Kidney (tissue), 13 donors: ENCODE measurements at regions not wholly inside any gene's neighbourhood (a gene's known extent, or its start where the extent isn't known, plus 50 kb on each side); places are given as distances from the start of the nearest gene placed in this dataset.

ENCODE experiments used
- DNase-seq, 5 donors: peaks; one replicate each; pipeline ENCODE4 v3.0.0-alpha.2; 2013 to 2020
- FAIRE-seq: peaks from 2 replicates; lab custom pipeline; 2012; peaks lifted over from hg19 to GRCh38; lab: Jason Lieb, UNC
- H3K27ac ChIP-seq, 2 donors: one replicate each; pipeline ENCODE4 v1.7.0; 2013; ENCODE audit warnings: low read depth in 2 of 2, low read length in 2 of 2, inconsistent platforms in 1 of 2
- H3K27me3 ChIP-seq: one replicate; pipeline ENCODE4 v1.7.1; 2013; ENCODE audit warnings: low read length, inconsistent platforms; ENCODE audit not compliant: control insufficient read depth, insufficient read depth
- H3K36me3 ChIP-seq, 3 donors: one replicate each; pipeline versions ENCODE4 v1.7.0 to v1.7.1; 2013; ENCODE audit warnings: low read length in 3 of 3, control low read depth in 1 of 3, inconsistent platforms in 1 of 3; ENCODE audit not compliant: insufficient read depth in 3 of 3, control insufficient read depth in 2 of 3
- H3K4me1 ChIP-seq, 3 donors: one replicate each; pipeline versions ENCODE4 v1.7.0 to v1.7.1; 2013; ENCODE audit warnings: low read length in 3 of 3, inconsistent platforms in 1 of 3, low read depth in 1 of 3; ENCODE audit not compliant: control insufficient read depth in 2 of 3, insufficient read depth in 2 of 3
- H3K4me3 ChIP-seq, 3 donors: one replicate each; pipeline versions ENCODE4 v1.7.0 to v1.8.1; 2013; ENCODE audit warnings: low read length in 3 of 3, control low read depth in 1 of 3, inconsistent platforms in 1 of 3
- H3K9ac ChIP-seq, 3 donors: one replicate each; pipeline versions ENCODE4 v1.7.0 to v1.7.1; 2013; ENCODE audit warnings: low read length in 3 of 3, control low read depth in 1 of 3, inconsistent platforms in 1 of 3
- H3K9me3 ChIP-seq, 3 donors: one replicate each; pipeline versions ENCODE4 v1.7.0 to v1.7.1; 2013; ENCODE audit warnings: low read length in 3 of 3, control low read depth in 1 of 3, inconsistent platforms in 1 of 3; ENCODE audit not compliant: control insufficient read depth in 2 of 3, insufficient read depth in 1 of 3
- intact Hi-C: fragments of 100-400 bp; cut with DNase I; formaldehyde crosslinking; loops from one replicate; pipeline ENCODE4 v1.11.1; 2022
- TF ChIP-seq, protein P1 (sequence below): IDR thresholded peaks from 3 replicates; pipeline ENCODE4 v1.5.1; 2012; ENCODE audit warnings: mild to moderate bottlenecking, moderate library complexity, borderline replicate concordance; ENCODE audit not compliant: insufficient read depth; ENCODE audit errors: extremely low read depth
- donor health status: control.
- donor health status: control.
- donor health status: control.
- donor health status: control.
- donor health status: control.
- donor health status: DM: yes; HTN: yes; CAD: no.
- donor health status: Normal renal cell carcinoma (clear cell type).

DNA sequence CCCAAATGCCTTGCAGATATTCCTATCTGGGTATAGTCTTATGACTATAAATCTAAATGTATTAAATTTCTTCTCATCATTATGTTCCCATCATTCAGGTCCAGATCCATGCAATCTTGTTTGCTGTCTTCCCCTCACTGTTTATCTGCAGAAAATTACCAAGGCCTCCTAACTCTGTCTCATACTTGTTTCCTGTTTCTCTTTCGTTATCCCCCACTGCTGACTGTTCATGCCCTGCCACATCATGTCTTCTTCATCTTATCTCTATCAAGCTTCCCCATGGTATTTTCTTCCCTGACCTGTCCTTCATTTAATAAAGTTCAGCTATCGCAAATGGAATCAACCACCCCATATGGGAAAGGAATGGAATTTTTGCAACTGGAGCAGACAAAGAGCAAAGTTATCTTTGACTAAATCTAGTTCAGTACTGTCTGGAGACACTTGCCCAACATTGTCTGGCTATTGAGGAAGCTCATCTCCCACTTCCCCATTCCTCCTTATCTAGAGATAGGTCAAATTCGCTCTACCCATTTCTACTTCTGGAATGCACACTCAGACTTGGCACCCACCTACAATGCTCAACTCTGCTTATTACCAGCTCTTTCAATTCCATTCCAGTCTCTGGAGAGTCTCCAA lies 1358.1 kb downstream of the EFNB2 start:
- no peak overlapping the region for H3K9ac ChIP-seq
- no peaks in the 10 kb centered on the region for H3K4me1 ChIP-seq
- no peaks in the 10 kb centered on the region for H3K27me3 ChIP-seq
- H3K4me3 ChIP-seq: no peak overlapping the region
- intact Hi-C loops: no loop called here
- H3K36me3 ChIP-seq: no peaks in the 10 kb centered on the region
- TF ChIP-seq, protein P1, sequence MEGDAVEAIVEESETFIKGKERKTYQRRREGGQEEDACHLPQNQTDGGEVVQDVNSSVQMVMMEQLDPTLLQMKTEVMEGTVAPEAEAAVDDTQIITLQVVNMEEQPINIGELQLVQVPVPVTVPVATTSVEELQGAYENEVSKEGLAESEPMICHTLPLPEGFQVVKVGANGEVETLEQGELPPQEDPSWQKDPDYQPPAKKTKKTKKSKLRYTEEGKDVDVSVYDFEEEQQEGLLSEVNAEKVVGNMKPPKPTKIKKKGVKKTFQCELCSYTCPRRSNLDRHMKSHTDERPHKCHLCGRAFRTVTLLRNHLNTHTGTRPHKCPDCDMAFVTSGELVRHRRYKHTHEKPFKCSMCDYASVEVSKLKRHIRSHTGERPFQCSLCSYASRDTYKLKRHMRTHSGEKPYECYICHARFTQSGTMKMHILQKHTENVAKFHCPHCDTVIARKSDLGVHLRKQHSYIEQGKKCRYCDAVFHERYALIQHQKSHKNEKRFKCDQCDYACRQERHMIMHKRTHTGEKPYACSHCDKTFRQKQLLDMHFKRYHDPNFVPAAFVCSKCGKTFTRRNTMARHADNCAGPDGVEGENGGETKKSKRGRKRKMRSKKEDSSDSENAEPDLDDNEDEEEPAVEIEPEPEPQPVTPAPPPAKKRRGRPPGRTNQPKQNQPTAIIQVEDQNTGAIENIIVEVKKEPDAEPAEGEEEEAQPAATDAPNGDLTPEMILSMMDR: no peak
- DNase-seq (no peak), FAIRE-seq (no peak)
- no peak overlapping the region for H3K27ac ChIP-seq
- no peaks in the 10 kb centered on the region for H3K9me3 ChIP-seq

GRCh38 chr13:105170438-105170837 lies 1365.0 kb downstream of the EFNB2 start:
- no peak overlapping the region for H3K27ac ChIP-seq
- intact Hi-C loops: no loop called here
- H3K27me3 ChIP-seq: no peaks in the 10 kb centered on the region
- FAIRE-seq (no peak), DNase-seq (peak in 2 of 5 donors; percentile 11 to 13)
- H3K4me1 ChIP-seq: no peaks in the 10 kb centered on the region
- TF ChIP-seq, protein P1: no peak
- H3K9ac ChIP-seq: no peak overlapping the region
- no peak overlapping the region for H3K4me3 ChIP-seq
- peaks cover 0 to 7% (median 0%) of the 10 kb centered on the region in 3 donors for H3K9me3 ChIP-seq
- no peaks in the 10 kb centered on the region for H3K36me3 ChIP-seq

- intact Hi-C loops: no loop called here
- no peaks in the 10 kb centered on the region for H3K27me3 ChIP-seq
- TF ChIP-seq, protein P1: no peak
Observed at GRCh38 chr13:105168295-105168694, 1367.2 kb downstream of the EFNB2 start.

DNA sequence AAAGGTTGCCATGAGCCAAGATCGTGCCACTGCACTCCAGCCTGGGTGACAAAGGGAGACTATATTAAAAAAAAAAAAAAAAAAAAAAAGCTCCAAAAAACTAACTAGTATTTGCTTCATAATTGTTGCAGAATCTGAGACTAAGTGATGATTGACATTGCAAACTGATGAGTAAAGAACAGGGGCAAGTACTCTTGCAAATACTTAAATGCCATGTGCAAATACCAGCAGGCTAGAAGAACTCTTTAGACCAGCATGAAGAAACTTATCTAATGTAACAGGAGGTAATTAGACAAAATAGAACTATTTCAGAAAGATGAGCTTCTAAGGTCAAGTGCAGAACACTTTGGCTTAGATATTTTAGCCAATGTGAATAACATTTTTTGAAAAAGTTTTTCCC lies 1368.1 kb downstream of the EFNB2 start:
- Histone ChIP-seq H3K36me3 (no peaks in the 10 kb centered on the region), H3K27ac (no peak overlapping the region), H3K9me3 (peaks cover 0 to 7% (median 0%) of the 10 kb centered on the region in 3 donors), H3K4me1 (no peaks in the 10 kb centered on the region), H3K27me3 (no peaks in the 10 kb centered on the region), H3K9ac (no peak overlapping the region), H3K4me3 (no peak overlapping the region)
- no peak for DNase-seq
- TF ChIP-seq, protein P1: no peak
- FAIRE-seq: no peak
- intact Hi-C loops: no loop called here

More at GRCh38 chr13:105168295-105168694, 1367.2 kb downstream of the EFNB2 start:
- no peak for FAIRE-seq
- Histone ChIP-seq H3K27ac (no peak overlapping the region), H3K9me3 (peaks cover 0 to 7% (median 0%) of the 10 kb centered on the region in 3 donors), H3K36me3 (no peaks in the 10 kb centered on the region), H3K9ac (no peak overlapping the region), H3K4me1 (no peaks in the 10 kb centered on the region), H3K4me3 (no peak overlapping the region)
- DNase-seq: no peak
